ENCODE measurements at regions not wholly inside any gene's neighbourhood (a gene's known extent, or its start where the extent isn't known, plus 50 kb on each side); places are given as distances from the start of the nearest gene placed in this dataset.

DNA sequence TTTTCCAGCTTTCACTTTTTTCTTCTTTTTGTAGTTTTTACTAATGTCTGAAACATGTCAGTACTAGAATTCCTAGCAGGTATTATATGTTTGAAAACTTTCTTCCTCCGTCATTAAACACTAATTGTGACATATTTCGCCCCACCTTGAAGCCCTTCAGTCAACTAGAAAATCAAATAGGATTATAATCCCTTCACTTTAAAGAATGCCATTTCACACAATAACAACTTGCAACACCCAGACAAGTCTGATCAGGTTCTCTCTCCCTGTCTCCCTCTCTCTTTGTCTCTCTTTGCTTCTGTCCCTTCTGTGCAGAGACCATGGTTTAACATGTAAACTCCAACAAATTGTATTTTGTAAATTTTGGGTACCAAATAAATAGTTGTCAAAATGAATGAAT lies 373.5 kb downstream of the SEMA3D start:
- TF ChIP-seq, protein P1, sequence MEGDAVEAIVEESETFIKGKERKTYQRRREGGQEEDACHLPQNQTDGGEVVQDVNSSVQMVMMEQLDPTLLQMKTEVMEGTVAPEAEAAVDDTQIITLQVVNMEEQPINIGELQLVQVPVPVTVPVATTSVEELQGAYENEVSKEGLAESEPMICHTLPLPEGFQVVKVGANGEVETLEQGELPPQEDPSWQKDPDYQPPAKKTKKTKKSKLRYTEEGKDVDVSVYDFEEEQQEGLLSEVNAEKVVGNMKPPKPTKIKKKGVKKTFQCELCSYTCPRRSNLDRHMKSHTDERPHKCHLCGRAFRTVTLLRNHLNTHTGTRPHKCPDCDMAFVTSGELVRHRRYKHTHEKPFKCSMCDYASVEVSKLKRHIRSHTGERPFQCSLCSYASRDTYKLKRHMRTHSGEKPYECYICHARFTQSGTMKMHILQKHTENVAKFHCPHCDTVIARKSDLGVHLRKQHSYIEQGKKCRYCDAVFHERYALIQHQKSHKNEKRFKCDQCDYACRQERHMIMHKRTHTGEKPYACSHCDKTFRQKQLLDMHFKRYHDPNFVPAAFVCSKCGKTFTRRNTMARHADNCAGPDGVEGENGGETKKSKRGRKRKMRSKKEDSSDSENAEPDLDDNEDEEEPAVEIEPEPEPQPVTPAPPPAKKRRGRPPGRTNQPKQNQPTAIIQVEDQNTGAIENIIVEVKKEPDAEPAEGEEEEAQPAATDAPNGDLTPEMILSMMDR (IDR thresholded peaks at IDR 0.05), result no peak
- TF ChIP-seq EP300 (IDR thresholded peaks at IDR 0.05), result no peak
